Astrocyte of the hippocampus (primary cell): ENCODE measurements at regions not wholly inside any gene's neighbourhood (a gene's known extent, or its start where the extent isn't known, plus 50 kb on each side); places are given as distances from the start of the nearest gene placed in this dataset.

Experiments
- DNase-seq: peaks from one replicate; pipeline ENCODE4 v3.0.0; 2011; ENCODE audit warnings: low read depth, low spot score

- DNase-seq, result no peak
Observed at GRCh38 chr10:113320987-113321386, 231.9 kb upstream of the HABP2 start.

- no peak for DNase-seq
Observed at GRCh38 chr10:113322843-113323242, 230.0 kb upstream of the HABP2 start.

GRCh38 chr10:113323985-113324384 is 228.9 kb upstream of the HABP2 start:
- DNase-seq, result no peak

GRCh38 chr10:113326160-113327111 is 226.4 kb upstream of the HABP2 start:
- peak; percentile 79 for DNase-seq

- DNase-seq, result peak; percentile 67
Observed at GRCh38 chr10:113329121-113329596, 223.7 kb upstream of the HABP2 start.

- no peak for DNase-seq
Observed at GRCh38 chr10:113331961-113332360, 220.9 kb upstream of the HABP2 start.

- DNase-seq, result no peak
Observed at GRCh38 chr10:113333313-113333712, 219.5 kb upstream of the HABP2 start.

GRCh38 chr10:113335592-113335991 is 217.3 kb upstream of the HABP2 start:
- peak; percentile 42 for DNase-seq

- DNase-seq, result no peak
Observed at GRCh38 chr10:113336549-113337130, 216.2 kb upstream of the HABP2 start.

GRCh38 chr10:113337142-113337541 is 215.7 kb upstream of the HABP2 start:
- DNase-seq, result no peak

- no peak for DNase-seq
Observed at GRCh38 chr10:113339121-113339520, 213.7 kb upstream of the HABP2 start.

- DNase-seq, result no peak
Observed at GRCh38 chr10:113340282-113340681, 212.6 kb upstream of the HABP2 start.

GRCh38 chr10:113341138-113341537 is 211.7 kb upstream of the HABP2 start:
- DNase-seq, result no peak

- peak; percentile 7 for DNase-seq
Observed at GRCh38 chr10:113345826-113346624, 206.8 kb upstream of the HABP2 start.

GRCh38 chr10:113347508-113347907 is 205.3 kb upstream of the HABP2 start:
- DNase-seq, result peak; percentile 69

- no peak for DNase-seq
Observed at GRCh38 chr10:113348694-113349093, 204.2 kb upstream of the HABP2 start.

GRCh38 chr10:113350311-113351040 is 202.4 kb upstream of the HABP2 start:
- no peak for DNase-seq

- DNase-seq, result no peak
Observed at GRCh38 chr10:113354711-113355110, 198.1 kb upstream of the HABP2 start.

GRCh38 chr10:113356794-113357680 is 195.8 kb upstream of the HABP2 start:
- no peak for DNase-seq

GRCh38 chr10:113357681-113358300 is 195.1 kb upstream of the HABP2 start:
- DNase-seq, result no peak
